SK-N-SH treated with all-trans-retinoic acid at 6 μM for 48 hours (cell line): ENCODE measurements at regions not wholly inside any gene's neighbourhood (a gene's known extent, or its start where the extent isn't known, plus 50 kb on each side); places are given as distances from the start of the nearest gene placed in this dataset.
A peak's percentile ranks its signal among the peaks of the same experiment; 100 is the strongest.

Experiments
- ATAC-seq: fragments of 200-7000 bp; cut with Tn5 transposase; 3 replicates; pipeline ENCODE4 v1.9.1; 2020; ENCODE audit warnings: mild to moderate bottlenecking, moderate library complexity
- ARNTL ChIP-seq: fragments of 450-650 bp; formaldehyde crosslinking; IDR thresholded peaks from 2 replicates; pipeline ENCODE4 v1.5.0; 2020; ENCODE audit warnings: low read depth, mild to moderate bottlenecking, moderate library complexity, borderline replicate concordance
- BACH2 ChIP-seq: fragments of 250-450 bp; sonication (Bioruptor Pico); IDR thresholded peaks from 2 replicates; pipeline ENCODE4 v1.9.0; 2021; ENCODE audit warnings: mild to moderate bottlenecking, borderline replicate concordance
- CSDC2 ChIP-seq: fragments of 250-450 bp; sonication (Bioruptor Pico); IDR thresholded peaks from 2 replicates; pipeline ENCODE4 v1.5.0; 2020; ENCODE audit warnings: mild to moderate bottlenecking, moderate library complexity
- GLIS3 ChIP-seq: fragments of 250-450 bp; sonication (Bioruptor Pico); IDR thresholded peaks from 2 replicates; pipeline ENCODE4 v1.5.0; 2020; ENCODE audit warnings: mild to moderate bottlenecking, moderate library complexity
- ISL1 ChIP-seq: fragments of 250-450 bp; sonication (Bioruptor Pico); IDR thresholded peaks from 2 replicates; pipeline ENCODE4 v2.1.2; 2022; ENCODE audit warnings: mild to moderate bottlenecking, moderate library complexity
- OSR1 ChIP-seq: fragments of 250-450 bp; sonication (Bioruptor Pico); IDR thresholded peaks from 2 replicates; pipeline ENCODE4 v1.8.0; 2022; ENCODE audit warnings: moderate library complexity, mild to moderate bottlenecking, inconsistent platforms
- PPARA ChIP-seq: fragments of 250-450 bp; sonication (Bioruptor Pico); IDR thresholded peaks from 2 replicates; pipeline ENCODE4 v1.5.0; 2020; ENCODE audit warnings: mild to moderate bottlenecking, borderline replicate concordance
- RARB ChIP-seq: fragments of 250-450 bp; sonication (Bioruptor Pico); IDR thresholded peaks from 2 replicates; pipeline ENCODE4 v1.8.0; 2021; ENCODE audit warnings: mild to moderate bottlenecking, moderate library complexity
- SNAI2 ChIP-seq: fragments of 250-450 bp; sonication (Bioruptor Pico); IDR thresholded peaks from 2 replicates; pipeline ENCODE4 v1.5.0; 2020; ENCODE audit warnings: mild to moderate bottlenecking, moderate library complexity
- TCF4 ChIP-seq: fragments of 250-450 bp; sonication (Bioruptor Pico); IDR thresholded peaks from 2 replicates; pipeline ENCODE4 v1.8.0; 2021; ENCODE audit warnings: mild to moderate bottlenecking, moderate library complexity, borderline replicate concordance
- TOX ChIP-seq: fragments of 250-450 bp; sonication (Bioruptor Pico); IDR thresholded peaks from 2 replicates; pipeline ENCODE4 v1.8.0; 2021; ENCODE audit warnings: mild to moderate bottlenecking, moderate library complexity, borderline replicate concordance
- ZC3H10 ChIP-seq: fragments of 250-450 bp; sonication (Bioruptor Pico); IDR thresholded peaks from 2 replicates; pipeline ENCODE4 v1.5.1; 2021; ENCODE audit warnings: mild to moderate bottlenecking, moderate library complexity
- ZFP3 ChIP-seq: fragments of 250-450 bp; sonication (Bioruptor Pico); IDR thresholded peaks from 2 replicates; pipeline ENCODE4 v1.5.0; 2020; ENCODE audit warnings: mild to moderate bottlenecking, moderate library complexity
- ZFP30 ChIP-seq: fragments of 450-650 bp; formaldehyde crosslinking; IDR thresholded peaks from 2 replicates; pipeline ENCODE4 v1.5.0; 2022; ENCODE audit warnings: mild to moderate bottlenecking, moderate library complexity
- ZNF565 ChIP-seq: fragments of 450-650 bp; formaldehyde crosslinking; conservative IDR thresholded peaks from 2 replicates; pipeline ENCODE4 v1.5.0; 2020; ENCODE audit warnings: low read depth, mild to moderate bottlenecking, moderate library complexity
- ZNF70 ChIP-seq: fragments of 450-650 bp; formaldehyde crosslinking; IDR thresholded peaks from 2 replicates; pipeline ENCODE4 v1.5.0; 2020; ENCODE audit warnings: mild to moderate bottlenecking, moderate library complexity
- ZNF8 ChIP-seq: fragments of 450-650 bp; formaldehyde crosslinking; IDR thresholded peaks from 2 replicates; pipeline ENCODE4 v1.5.0; 2020; ENCODE audit warnings: mild to moderate bottlenecking, moderate library complexity
- TF ChIP-seq, protein P1 (sequence below): fragments of 250-450 bp; sonication (Bioruptor Pico); IDR thresholded peaks from 2 replicates; pipeline ENCODE4 v1.8.0; 2021; ENCODE audit warnings: low read depth, mild to moderate bottlenecking, moderate library complexity, borderline replicate concordance
- TF ChIP-seq, protein P2 (sequence below): fragments of 250-450 bp; sonication (Bioruptor Pico); IDR thresholded peaks from 2 replicates; pipeline ENCODE4 v1.5.1; 2020; ENCODE audit warnings: low read depth, mild to moderate bottlenecking, moderate library complexity
- TF ChIP-seq, protein P3 (sequence below): fragments of 250-450 bp; sonication (Bioruptor Pico); IDR thresholded peaks from 2 replicates; pipeline ENCODE4 v1.8.0; 2020; ENCODE audit warnings: mild to moderate bottlenecking, moderate library complexity, borderline replicate concordance
- TF ChIP-seq, protein P4 (sequence below): fragments of 250-450 bp; sonication (Bioruptor Pico); IDR thresholded peaks from 2 replicates; pipeline ENCODE4 v1.5.1; 2021; ENCODE audit warnings: mild to moderate bottlenecking, moderate library complexity

DNA sequence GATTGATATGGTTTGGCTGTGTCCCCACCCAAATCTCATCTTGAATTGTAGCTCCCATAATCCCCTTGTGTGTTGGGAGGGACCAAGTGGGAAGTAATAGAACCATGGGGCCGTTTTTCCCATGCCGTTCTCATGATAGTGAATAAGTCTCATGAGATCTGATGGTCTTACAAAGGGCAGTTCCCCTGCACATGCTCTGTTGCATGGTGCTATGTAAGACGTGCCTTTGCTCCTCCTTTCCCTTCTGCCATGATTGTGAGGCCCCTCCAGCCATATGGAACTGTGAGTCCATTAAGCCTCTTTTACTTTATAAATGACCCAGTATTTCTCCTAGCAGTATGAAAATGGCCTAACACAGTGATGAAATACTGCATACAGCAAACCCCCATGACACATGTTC is 84.8 kb upstream of the SELENOP start:
- no peak for TF ChIP-seq ARNTL (CRISPR knock-in tag)
- TF ChIP-seq, protein P1, sequence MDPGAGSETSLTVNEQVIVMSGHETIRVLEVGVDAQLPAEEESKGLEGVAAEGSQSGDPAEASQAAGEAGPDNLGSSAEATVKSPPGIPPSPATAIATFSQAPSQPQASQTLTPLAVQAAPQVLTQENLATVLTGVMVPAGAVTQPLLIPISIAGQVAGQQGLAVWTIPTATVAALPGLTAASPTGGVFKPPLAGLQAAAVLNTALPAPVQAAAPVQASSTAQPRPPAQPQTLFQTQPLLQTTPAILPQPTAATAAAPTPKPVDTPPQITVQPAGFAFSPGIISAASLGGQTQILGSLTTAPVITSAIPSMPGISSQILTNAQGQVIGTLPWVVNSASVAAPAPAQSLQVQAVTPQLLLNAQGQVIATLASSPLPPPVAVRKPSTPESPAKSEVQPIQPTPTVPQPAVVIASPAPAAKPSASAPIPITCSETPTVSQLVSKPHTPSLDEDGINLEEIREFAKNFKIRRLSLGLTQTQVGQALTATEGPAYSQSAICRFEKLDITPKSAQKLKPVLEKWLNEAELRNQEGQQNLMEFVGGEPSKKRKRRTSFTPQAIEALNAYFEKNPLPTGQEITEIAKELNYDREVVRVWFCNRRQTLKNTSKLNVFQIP (CRISPR knock-in tag) = no peak
- TF ChIP-seq, protein P2, sequence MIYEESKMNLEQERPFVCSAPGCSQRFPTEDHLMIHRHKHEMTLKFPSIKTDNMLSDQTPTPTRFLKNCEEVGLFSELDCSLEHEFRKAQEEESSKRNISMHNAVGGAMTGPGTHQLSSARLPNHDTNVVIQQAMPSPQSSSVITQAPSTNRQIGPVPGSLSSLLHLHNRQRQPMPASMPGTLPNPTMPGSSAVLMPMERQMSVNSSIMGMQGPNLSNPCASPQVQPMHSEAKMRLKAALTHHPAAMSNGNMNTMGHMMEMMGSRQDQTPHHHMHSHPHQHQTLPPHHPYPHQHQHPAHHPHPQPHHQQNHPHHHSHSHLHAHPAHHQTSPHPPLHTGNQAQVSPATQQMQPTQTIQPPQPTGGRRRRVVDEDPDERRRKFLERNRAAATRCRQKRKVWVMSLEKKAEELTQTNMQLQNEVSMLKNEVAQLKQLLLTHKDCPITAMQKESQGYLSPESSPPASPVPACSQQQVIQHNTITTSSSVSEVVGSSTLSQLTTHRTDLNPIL (CRISPR knock-in tag) = no peak
- no peak for ATAC-seq

DNA sequence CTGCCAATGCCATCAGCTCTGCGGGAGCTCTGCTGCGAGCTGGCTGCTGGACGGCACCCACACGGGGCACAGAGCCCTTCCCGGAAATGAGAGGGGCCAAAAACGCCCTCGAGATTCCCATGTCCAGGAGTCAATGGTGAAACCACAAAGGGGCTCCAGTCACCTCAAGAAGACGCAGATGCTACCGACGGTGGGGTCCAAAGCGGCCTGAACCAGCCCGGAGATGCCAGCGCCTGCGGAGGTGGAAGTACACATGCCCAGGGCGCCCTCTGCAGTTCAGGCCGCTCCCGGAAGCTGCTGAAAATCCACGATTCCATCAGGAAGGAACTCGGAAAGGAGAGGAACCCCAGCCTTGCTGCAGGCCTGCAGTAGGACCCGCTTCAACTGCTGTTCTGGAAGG is 82.4 kb upstream of the SELENOP start:
- peak; percentile 67; the same call in 2 of the 3 replicates for ATAC-seq
- TF ChIP-seq TCF4 (CRISPR knock-in tag) (no peak), ZC3H10 (CRISPR knock-in tag) (no peak), OSR1 (CRISPR knock-in tag) (no peak), GLIS3 (CRISPR knock-in tag) (no peak), BACH2 (no peak), ZNF565 (CRISPR knock-in tag) (no peak)
- TF ChIP-seq, protein P3, sequence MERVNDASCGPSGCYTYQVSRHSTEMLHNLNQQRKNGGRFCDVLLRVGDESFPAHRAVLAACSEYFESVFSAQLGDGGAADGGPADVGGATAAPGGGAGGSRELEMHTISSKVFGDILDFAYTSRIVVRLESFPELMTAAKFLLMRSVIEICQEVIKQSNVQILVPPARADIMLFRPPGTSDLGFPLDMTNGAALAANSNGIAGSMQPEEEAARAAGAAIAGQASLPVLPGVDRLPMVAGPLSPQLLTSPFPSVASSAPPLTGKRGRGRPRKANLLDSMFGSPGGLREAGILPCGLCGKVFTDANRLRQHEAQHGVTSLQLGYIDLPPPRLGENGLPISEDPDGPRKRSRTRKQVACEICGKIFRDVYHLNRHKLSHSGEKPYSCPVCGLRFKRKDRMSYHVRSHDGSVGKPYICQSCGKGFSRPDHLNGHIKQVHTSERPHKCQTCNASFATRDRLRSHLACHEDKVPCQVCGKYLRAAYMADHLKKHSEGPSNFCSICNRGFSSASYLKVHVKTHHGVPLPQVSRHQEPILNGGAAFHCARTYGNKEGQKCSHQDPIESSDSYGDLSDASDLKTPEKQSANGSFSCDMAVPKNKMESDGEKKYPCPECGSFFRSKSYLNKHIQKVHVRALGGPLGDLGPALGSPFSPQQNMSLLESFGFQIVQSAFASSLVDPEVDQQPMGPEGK (CRISPR knock-in tag) = no peak
- TF ChIP-seq, protein P2 (CRISPR knock-in tag) = no peak

DNA sequence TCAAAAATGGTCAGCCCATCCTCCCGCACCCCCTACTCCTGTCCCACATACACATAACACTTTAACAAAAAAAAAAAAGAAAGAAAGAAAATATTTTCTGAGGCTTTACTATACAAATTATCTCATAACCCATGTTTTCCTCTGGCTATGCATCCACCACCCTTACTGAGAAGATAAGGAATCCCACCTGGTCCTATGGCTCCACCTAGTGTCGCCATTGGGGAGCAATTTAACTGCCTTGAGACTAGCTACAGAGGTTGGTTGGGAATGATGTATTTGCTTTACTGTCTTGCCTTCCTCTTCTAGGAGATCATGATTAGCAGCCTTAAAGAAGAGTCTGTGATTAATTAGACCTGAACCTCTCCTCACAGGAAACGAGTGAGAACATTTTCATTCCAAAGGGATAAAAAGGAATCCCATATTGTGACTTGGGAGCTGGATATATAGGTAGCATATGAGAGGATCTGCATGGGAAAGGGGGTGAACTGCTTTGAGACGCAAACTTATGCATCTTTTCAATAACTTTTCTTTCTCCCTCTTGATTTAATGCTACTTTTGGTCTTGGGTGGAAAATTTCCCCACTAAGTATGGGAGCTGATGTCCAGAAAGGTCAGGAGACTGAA is 77.7 kb upstream of the SELENOP start:
- peak; percentile 96 for ATAC-seq
- TF ChIP-seq RARB (no peak), ISL1 (CRISPR knock-in tag) (no peak), ZFP3 (CRISPR knock-in tag) (no peak), ZNF70 (no peak), TOX (CRISPR knock-in tag) (no peak), ZNF8 (CRISPR knock-in tag) (no peak), TCF4 (CRISPR knock-in tag) (no peak), CSDC2 (CRISPR knock-in tag) (no peak), SNAI2 (CRISPR knock-in tag) (no peak), ZFP30 (CRISPR knock-in tag) (no peak)
- TF ChIP-seq, protein P2 (CRISPR knock-in tag) = no peak
- TF ChIP-seq, all 23 proteins: peak for 0

DNA sequence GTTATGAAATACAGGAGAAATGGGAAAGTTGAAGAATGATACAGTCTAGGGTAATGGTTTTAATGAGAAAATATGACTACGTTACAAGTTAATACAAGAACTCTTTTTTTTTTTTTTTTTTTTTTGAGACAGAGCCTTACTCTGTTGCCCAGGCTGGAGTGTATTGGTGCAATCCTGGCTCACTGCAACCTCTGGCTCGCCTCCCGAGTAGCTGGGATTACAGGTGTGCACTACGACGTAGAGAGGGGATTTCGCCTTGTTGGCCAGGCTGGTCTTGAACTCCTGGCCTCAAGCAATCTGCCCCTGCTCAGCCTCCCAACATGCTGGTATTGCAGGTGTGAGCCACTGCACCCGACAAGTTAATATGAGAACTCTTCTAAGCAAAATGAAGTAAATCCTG is 77.1 kb upstream of the SELENOP start:
- no peak for ATAC-seq
- TF ChIP-seq ZNF8 (CRISPR knock-in tag) (no peak), TCF4 (CRISPR knock-in tag) (no peak), ISL1 (CRISPR knock-in tag) (no peak), PPARA (CRISPR knock-in tag) (no peak), BACH2 (no peak), ZNF565 (CRISPR knock-in tag) (no peak)
- TF ChIP-seq, protein P2 (CRISPR knock-in tag) = no peak
- TF ChIP-seq, protein P4, sequence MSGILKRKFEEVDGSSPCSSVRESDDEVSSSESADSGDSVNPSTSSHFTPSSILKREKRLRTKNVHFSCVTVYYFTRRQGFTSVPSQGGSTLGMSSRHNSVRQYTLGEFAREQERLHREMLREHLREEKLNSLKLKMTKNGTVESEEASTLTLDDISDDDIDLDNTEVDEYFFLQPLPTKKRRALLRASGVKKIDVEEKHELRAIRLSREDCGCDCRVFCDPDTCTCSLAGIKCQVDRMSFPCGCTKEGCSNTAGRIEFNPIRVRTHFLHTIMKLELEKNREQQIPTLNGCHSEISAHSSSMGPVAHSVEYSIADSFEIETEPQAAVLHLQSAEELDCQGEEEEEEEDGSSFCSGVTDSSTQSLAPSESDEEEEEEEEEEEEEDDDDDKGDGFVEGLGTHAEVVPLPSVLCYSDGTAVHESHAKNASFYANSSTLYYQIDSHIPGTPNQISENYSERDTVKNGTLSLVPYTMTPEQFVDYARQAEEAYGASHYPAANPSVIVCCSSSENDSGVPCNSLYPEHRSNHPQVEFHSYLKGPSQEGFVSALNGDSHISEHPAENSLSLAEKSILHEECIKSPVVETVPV (CRISPR knock-in tag) = no peak
- TF ChIP-seq, protein P1 (CRISPR knock-in tag) = no peak
- TF ChIP-seq, protein P3 (CRISPR knock-in tag) = no peak
